SK-N-MC (cell line): ENCODE measurements at regions not wholly inside any gene's neighbourhood (a gene's known extent, or its start where the extent isn't known, plus 50 kb on each side); places are given as distances from the start of the nearest gene placed in this dataset.

Experiments used
- EZH2 ChIP-seq: fragments of 200-600 bp; sonication (generic); IDR thresholded peaks from one replicate; pipeline ENCODE4 v1.6.1; 2017; ENCODE audit warnings: antibody characterized with exemption
- FOXP2 ChIP-seq: optimal IDR thresholded peaks from 2 replicates; pipeline ENCODE3; 2011; ENCODE audit warnings: mild to moderate bottlenecking, moderate library complexity; ENCODE audit not compliant: insufficient read depth; ENCODE audit errors: extremely low read length, control extremely low read depth
- POLR2AphosphoS5 ChIP-seq: IDR thresholded peaks from 2 replicates; pipeline ENCODE4 v1.6.1; 2012; ENCODE audit warnings: mild to moderate bottlenecking, low read depth, low read length, borderline replicate concordance

- no peak for TF ChIP-seq EZH2
- no peak for TF ChIP-seq POLR2AphosphoS5
- TF ChIP-seq FOXP2 = no peak
Measured at GRCh38 chr9:14531341-14532269, 161.6 kb downstream of the ZDHHC21 start.
